Ishikawa (cell line): ENCODE measurements at regions not wholly inside any gene's neighbourhood (a gene's known extent, or its start where the extent isn't known, plus 50 kb on each side); places are given as distances from the start of the nearest gene placed in this dataset.

Source experiments
- CEBPB ChIP-seq: IDR thresholded peaks from 2 replicates; pipeline ENCODE4 v1.6.1; 2012
- CREB1 ChIP-seq: IDR thresholded peaks from 2 replicates; pipeline ENCODE4 v1.6.1; 2012; ENCODE audit warnings: low read depth
- EP300 ChIP-seq: IDR thresholded peaks from 2 replicates; pipeline ENCODE4 v1.6.1; 2012; ENCODE audit warnings: borderline replicate concordance
- MAX ChIP-seq: IDR thresholded peaks from 2 replicates; pipeline ENCODE4 v1.6.1; 2012
- RAD21 ChIP-seq: IDR thresholded peaks from 2 replicates; pipeline ENCODE4 v1.6.1; 2012; ENCODE audit warnings: low read depth
- REST ChIP-seq: IDR thresholded peaks from 2 replicates; pipeline ENCODE4 v1.6.1; 2012; ENCODE audit warnings: low read depth, mild to moderate bottlenecking
- TAF1 ChIP-seq: IDR thresholded peaks from 2 replicates; pipeline ENCODE4 v1.6.1; 2012; ENCODE audit warnings: low read depth, mild to moderate bottlenecking
- TEAD4 ChIP-seq: IDR thresholded peaks from 2 replicates; pipeline ENCODE4 v1.6.1; 2012
- YY1 ChIP-seq: IDR thresholded peaks from 2 replicates; pipeline ENCODE4 v1.6.1; 2012; ENCODE audit warnings: low read depth

- no peak for TF ChIP-seq RAD21
- TF ChIP-seq MAX: no peak
- no peak for TF ChIP-seq YY1
- TF ChIP-seq TEAD4: no peak
- no peak for TF ChIP-seq CREB1
- no peak for TF ChIP-seq CEBPB
- no peak for TF ChIP-seq EP300
- no peak for TF ChIP-seq TAF1
- TF ChIP-seq REST: no peak
Observed at GRCh38 chr10:112094984-112095383, 88.6 kb downstream of the GPAM start.
